ENCODE measurements at regions not wholly inside any gene's neighbourhood (a gene's known extent, or its start where the extent isn't known, plus 50 kb on each side); places are given as distances from the start of the nearest gene placed in this dataset.
"Not testable (repeated sequence)": the region's sequence is repeated elsewhere in the genome, so short reads cannot be mapped to it uniquely, and the experiment has no call there.

DNA sequence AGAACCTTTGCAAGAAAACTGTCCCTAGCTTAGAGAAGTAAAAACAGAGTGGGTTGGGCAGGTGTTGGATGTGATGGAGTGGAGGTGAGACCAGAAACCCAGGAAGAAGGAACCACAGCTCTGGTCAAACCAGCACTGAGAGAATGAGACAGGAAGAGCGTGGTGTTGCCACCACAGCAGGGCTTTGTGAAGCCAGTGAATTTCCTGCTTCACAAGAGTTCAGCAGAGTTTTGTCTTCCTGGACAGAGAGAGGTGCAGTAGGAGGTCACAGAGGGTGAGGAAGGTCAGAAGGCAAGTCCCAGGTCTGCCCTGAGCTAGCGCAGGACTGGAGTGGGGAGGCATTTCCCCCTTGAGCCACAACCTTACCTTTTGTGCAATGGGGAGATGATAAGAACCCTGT, 2306.2 kb upstream of the ACO1 start:
- DNase-seq, result no peak

DNA sequence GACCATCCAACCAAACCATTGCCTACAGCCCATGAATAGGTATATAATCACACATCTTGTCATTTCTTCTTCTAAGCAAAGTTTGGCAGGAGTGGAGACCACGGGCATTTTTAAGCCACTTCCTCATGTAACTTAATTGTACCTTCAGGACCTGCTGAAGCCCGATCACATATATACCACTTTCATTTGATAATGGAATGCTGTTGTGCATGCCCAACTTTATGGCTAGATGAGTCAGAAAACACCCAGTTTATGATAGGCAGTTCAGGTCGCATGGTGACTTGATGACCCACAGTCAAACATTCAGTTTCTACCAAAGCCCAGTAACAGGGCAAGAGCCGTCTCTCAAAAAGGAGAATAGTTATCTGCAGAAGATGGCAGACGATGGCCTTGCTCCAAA, 2295.0 kb upstream of the ACO1 start:
- no peak for DNase-seq

DNA sequence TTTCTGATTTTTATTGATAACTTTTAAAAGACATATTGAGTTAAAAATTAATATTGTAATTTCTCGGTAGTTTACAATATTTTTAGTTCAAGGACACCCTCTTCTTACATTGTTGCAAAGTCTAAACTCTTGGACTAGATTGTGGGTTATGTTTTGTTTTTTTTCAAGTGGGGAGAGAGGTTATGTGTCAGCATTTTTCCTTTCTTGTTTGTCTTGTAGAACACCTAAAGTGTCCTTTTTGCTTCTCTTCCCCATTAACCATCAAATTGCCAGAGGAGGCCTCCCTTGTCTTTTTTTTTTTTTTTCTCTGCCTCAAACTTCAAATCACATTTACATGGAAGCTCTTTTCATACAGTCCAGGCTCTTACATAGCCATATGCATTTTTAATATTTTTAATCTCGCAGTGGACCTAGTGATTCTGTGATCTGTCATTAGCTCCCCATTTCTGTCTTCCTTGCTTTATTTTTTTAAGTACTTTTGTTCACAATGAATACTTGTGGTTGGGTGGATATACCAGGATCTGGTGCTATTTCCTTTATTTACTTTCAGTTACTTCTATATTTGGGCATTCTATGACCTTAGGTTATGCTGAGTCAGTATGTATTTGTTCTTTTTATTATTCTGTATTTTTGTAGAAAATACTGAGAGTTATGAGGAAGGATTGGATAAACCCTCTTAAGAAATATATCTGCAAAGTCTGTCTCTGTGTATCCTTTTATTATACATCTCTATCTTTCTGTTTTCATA, 2280.6 kb upstream of the ACO1 start:
- no peak for DNase-seq

DNA sequence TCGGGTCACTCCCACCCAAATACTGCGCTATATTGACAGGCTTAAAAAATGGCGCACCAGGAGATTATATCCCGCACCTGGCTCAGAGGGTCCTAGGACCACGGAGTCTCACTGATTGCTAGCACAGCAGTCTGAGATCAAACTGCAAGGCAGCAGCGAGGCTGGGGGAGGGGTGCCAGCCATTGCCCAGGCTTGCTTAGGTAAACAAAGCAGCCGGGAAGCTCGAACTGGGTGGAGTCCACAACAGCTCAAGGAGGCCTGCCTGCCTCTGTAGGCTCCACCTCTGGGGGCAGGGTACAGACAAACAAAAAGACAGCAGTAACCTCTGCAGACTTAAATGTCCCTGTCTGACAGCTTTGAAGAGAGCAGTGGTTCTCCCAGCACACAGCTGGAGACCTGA, 2277.3 kb upstream of the ACO1 start:
- not testable (repeated sequence) for DNase-seq

DNA sequence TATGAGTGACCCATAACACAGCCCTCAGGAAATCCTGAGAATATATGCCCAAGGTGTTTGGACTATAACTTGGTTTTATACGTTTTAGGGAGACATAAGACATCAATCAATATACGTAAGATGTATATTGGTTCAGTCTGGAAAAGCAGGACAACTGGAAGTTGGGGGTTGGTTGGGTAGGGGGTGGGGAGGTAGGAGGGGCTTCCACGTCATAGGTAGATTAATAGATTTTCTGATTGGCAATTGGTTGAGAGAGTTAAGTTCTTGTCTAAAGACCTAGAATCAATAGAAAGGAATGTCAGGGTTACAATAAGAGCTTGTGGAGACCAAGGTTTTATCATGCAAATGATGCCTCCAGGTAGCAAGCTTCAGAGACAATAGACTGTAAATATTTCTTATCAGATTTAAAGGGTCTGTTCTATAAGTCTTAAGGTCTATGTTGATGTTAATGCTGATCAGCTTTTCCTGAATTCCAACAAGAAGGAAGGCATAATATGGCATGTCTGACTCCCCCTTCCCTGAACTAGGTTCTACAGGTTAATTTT, 2267.7 kb upstream of the ACO1 start:
- no peak for DNase-seq

DNA sequence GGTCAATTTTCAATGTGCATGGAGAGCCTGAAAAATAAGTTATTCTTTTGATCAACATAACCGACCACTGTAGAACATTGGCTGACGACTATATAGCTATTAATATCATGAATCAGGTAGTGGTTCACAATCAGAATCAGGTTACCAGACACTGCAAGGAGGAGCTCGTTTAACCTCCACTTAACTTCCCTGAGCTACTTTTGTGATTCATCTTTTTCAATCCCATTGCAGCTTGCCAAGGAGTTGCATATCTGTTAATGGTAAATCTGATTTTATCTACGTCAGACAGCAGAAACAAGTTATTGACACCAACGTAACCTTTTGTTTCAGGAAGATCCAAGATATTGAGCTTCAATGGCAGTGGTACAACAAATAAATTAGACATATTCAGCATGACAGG, 2263.8 kb upstream of the ACO1 start:
- DNase-seq, result no peak

DNA sequence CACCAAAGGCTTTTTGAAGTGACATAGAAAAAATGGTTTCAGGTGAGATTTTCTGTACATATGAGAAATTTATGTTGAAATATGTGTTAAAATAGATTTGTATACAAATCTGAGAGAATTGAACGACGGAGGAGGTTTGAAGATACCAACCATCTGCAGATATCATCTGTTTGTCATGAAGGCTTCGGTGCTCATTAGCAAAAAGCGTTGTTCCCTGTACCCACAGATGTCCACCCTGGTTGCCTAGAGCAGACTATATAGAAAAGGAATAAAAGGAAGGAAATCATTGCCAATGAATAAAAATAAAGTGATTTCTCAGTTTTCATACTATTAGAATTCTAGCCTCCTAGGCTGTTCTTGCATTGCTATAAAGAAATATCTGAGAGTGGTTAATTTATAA, 2262.8 kb upstream of the ACO1 start:
- no peak for DNase-seq

DNA sequence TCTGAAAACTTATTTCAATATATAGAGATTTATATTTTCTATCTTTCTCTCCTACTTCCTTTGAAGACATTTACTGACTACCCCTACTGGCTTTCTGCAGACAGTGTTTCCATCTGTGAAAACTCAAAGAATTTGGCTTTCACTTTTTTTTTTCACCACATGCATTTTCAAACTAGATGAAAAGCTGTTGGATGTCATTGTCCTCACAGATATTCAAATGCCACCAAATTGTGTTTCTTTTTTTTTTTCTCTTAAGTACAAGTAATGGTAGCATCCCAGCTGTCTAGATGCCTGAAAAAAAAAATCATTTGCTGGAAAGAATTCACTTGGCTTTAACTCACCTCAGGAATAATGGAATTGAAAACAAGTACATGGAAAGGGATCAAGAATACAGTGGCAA, 2258.6 kb upstream of the ACO1 start:
- no peak for DNase-seq

DNA sequence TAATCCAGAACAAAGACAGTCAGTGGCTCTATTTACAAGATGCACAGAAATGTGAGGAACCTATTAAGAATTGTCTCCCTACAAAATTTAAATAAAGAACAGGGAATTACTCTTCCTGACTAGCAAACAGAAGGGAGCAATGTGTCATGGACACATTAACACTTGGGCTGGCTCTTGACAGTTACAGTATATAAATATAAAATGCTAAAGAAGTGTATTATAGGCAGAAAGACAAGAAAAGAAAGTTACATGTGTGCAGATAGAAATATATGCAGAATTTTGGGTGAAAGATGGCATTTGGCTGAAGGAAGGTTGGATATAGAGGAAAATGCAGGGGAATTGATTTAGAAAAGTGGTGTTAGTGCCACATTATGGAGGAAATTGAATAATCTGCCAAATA, 2257.1 kb upstream of the ACO1 start:
- no peak for DNase-seq

DNA sequence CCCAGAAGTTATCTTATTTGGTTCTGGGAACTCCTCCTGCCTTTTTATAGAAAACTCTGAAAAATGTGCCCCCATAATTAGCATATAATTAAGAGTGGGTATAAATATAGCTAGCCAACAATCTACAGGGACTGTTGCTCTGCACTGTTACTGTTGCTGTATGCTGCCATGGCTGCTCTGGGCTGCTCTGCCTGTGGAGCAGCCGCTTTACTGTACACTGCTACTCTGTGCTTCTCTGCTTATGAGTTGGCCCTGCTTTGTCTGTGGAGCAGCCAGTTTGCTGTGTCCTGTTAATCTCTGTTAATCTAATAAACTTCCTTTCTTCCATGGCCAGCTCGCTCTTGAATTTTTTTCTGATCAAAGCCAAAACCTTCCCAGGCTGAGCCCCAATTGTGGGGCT, 2244.0 kb upstream of the ACO1 start:
- no peak for DNase-seq

DNA sequence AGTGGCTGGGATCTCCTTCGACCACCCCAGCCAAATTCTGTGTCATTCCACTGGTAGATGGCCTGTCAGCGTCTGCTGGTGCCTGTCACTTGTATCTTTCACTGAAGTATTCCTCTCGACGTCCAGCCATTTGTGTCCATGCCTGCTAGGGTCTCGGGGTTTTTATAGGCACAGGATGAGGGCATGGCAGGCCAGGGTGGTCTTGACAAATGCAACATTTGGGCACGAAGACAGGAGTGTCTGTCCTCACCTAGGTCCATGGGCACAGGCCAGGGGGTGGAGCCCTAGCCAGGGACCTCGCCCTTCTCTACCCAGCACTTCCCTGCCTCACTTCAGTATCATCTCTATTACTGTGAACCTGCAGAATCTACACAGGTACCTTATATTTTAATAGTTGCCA, 2223.9 kb upstream of the ACO1 start:
- no peak for DNase-seq

DNA sequence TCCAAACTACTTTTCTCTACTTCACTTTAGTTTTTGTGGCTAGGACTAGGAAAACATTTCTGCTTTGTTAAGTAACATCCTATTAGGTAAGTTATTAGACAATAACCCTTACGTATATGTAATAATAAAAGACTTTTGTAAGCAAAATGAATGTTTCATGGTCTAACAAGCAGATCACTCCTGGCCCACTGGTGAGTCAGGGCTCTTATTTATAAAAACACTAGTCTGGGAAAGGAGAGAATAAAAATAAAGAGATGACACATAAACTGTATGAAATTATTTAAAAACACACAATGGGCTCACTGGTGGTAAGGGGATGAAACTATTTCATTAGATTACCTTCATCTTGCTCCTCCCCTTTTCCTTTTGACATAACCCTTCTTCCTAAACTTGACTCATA, 2212.2 kb upstream of the ACO1 start:
- no peak for DNase-seq

DNA sequence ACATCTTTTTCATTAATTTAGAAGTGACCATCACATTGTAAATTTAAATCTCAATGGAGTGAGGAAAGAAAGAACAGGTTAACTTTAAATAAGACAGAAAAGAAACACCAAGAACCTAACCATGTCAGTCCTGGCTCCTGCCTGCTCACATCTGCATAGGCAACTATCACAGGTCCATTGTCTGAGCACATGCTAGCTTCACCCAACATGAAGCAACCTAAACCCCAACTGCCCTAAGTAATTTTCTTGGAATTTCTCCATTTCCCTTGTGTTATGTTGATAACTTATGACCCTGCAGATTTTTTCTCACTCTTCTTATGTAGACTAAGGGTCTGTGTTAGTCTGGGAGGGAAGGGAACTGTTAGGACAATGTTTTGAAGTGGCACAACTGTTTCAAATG, 2205.8 kb upstream of the ACO1 start:
- no peak for DNase-seq

DNA sequence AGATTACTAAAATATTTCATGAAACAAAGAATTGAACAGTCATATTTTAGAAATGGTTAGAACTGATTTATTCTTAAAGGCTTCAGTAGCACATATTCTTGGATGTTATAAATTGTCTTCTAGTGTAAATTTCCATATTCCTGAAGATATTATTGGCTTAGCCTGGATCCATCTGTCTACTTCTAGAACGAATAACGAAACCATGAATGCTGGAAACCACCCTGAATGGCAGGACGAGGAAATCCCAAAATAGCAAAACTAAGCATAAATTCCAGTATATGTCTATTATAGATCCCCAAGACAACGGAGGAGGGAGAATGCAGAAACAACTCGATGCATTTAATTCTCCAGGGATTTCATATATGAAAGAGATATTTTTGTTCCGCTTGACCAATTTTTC, 2191.0 kb upstream of the ACO1 start:
- no peak for DNase-seq

DNA sequence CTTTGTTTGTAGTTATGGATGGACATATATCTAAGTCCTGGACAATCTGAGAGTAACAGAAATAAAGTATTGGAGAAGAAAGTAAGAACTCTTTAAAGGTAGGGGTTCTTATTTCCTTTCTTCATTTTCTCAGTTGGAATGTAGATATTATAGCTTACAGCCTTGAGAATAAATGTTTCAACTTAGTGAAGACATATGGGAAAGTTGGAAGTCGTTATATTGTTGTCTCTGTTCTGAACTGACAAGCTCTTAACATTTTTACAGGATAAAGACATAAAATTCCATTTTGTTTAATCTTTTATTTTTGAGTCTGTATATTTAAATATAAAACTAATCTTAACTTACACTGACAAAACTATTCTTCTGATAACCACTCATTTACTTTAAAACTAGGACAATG, 2187.5 kb upstream of the ACO1 start:
- DNase-seq, result no peak

DNA sequence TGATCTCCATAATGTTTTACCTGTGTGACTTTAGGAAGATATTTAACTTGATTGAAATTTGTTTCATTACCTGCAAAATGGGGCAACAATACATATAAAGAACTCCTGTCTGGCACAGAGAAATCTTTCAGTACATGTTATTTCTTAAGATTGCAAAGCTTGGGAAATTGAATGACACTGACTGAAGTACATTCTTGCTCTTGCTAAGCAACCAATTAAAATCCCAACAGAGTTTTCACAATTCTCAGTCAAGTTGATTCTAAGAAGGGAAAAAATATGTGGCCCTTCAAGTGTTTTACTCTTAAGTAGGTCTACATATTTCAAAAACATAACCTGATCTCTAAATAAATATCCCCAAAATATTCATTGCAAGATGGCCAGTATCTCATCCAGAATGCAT, 2187.0 kb upstream of the ACO1 start:
- no peak for DNase-seq

DNA sequence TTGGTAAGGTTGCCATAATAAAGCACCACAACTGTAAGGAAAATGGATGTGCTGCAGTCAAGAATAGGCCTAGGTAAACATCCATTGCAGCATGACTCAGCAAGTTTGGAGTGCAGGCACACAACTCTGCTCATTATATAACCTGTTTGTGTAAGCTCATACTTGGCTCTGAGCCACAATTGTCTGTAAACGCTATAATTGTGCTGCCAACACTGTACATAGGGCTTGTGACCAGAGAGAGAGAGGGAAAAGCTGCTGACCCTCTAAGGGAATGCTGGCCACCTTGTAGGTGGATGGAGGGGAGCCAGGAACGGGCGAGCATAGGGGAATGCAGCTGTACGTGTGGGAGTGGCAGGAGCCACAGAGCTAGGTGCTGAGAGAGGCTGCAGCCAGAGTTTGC, 2186.5 kb upstream of the ACO1 start:
- DNase-seq, result no peak

DNA sequence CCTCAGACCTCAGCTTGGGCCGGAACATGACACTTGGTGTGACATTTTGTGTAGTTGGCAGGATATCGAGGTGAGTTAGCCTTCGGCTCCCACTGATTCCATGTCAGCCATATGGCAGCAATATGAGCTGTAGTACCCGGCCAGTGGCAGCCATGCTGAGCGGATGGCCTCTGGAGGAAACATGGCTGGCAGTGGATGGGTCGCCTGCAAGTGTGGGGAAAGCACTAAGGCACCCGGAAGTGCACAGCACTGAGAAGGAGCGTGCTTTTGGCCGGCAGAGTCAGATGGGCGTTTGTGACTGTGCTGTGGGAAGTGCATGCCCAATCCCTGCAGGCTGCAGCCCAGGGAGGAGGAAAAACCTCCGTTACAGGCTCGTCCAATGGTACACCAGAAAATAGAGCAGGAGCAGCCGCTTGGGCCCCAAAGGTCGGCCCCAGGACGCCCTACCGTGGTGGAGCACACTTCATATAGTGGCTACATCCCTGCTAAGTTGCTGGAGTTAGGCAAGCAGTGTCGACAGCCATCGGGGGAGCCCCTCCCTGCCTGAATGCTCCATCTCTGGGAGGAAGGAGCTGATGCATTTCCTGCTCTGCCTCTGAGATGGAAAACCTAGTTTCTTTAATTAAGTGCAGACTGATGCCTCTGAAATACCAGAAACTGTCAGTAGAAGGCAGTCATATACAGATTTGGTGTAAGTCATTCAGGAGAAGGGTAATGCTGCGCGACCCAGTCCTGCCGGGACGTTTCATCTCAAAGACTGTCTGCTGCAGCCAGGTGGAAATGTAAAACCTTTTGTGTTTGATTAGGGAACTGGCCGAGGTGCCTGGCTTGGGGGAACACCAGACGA, 2185.8 kb upstream of the ACO1 start:
- no peak for DNase-seq

DNA sequence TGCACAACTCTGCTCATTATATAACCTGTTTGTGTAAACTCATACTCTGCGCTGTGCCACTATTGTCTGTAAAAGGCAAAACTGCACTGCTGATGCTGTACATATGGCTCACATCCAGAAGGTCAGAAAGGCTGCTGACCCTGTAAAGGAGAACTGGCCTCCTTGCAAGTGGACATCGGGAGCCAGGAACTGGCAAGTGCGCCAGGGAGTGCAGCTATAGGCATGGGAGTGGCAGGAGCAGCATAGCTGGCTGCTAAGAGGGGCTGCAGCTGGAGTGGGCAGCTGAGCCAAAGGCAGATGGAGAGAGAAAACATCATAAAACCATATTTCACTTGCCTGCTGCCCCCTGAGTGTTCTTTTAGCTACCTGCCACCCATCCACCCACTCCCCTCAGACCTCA, 2183.4 kb upstream of the ACO1 start:
- DNase-seq, result no peak

DNA sequence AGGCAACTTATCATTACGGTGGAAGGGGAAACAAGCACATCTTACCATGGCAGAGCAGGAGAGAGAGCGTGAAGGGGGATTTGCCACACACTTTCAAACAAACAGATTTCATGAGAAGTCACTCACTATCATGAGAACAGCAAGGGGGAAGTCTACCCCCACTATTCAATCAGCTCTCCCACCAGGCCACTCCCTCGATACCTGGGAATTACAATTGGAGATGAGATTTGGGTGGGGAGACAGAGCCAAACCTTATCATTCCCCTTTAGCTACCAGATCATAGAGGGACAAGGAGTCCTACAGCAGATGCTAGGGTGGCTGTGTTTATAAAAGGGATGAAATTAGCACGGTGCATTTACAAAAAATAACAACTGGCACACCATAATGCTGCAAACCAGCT, 2149.4 kb upstream of the ACO1 start:
- no peak for DNase-seq

DNA sequence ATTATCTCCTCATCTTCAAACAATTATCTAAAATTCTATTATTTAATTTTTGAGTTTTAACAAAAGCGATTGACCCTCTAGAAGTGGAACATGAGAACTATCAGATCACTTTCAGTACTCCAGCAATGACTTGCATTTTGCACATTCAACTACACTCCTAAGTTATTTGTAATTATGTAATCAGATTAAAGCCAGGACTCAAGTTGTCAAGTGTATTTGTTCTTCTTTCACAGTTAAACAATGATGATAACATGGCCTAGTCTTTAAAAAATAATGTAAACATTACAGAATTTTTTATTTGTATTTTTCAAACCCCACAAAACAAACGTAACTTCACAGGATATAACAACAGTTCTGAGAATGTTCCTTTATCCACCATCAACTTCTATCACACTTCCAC, 2148.9 kb upstream of the ACO1 start:
- no peak for DNase-seq

DNA sequence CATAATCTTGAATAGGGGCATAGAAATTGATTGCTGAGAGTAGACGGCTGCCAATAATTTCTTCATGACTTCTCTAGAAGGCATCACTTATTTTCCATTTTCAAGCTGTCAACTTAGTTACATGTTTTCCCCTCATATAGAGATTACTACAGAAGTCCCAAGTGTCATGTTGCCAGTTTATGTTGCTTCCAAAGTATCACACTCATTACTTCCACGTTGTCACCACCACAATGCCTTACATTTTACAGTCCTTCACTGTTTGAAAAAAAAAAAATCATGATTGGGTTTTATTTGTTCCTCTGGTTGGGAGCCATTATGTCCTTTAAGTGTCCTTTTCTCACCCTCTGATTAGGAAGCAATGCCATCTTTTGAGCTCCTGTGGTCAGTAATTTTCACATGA, 2144.6 kb upstream of the ACO1 start:
- no peak for DNase-seq

DNA sequence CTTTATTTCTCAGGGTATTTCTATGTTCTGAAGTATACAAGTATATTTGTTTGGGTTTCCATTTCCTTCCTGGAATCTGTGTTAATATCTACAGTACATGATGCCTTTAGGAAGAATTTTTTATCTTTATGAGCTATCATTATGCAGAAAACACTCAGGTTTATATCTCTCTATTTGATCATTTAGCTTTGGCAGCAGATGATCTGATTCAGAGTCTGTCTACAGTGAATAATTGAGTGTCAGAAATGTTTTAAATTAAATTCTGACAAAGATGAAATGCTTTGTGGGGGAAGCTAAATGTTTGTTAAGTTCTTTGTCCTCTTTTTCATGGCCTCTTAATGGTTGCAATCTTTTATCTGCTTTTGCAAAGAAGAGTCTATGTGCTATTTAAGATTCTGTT, 2141.0 kb upstream of the ACO1 start:
- DNase-seq, result no peak

DNA sequence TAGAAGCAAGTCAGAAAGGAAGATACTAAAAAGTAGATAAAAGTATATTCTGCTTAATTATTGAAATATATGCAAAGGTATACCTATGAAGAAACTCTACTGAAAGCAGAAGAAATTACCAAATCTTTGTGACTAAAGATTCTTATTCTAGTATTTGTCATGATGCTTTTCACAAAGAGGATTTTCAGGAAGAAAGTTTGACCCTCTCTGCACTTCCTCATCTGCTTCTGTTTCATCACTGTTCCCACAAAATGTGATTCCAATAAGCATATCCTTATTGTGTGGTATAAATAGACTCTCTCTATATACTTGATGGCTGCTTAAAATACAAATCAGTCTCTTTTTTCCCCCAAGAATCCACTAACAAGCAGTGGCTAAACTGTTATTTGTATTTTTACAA, 2139.6 kb upstream of the ACO1 start:
- no peak for DNase-seq
